OCI-LY1 (cell line): ENCODE measurements at regions not wholly inside any gene's neighbourhood (a gene's known extent, or its start where the extent isn't known, plus 50 kb on each side); places are given as distances from the start of the nearest gene placed in this dataset.

Source experiments
- H2AFZ ChIP-seq: fragments of 200-600 bp; sonication (generic), shearing (Covaris generic); 2 replicates; pipeline ENCODE4 v1.6.0; 2014; ENCODE audit warnings: antibody characterized with exemption, mild to moderate bottlenecking, low read length
- H3F3A ChIP-seq: fragments of 200-600 bp; sonication (generic), shearing (Covaris generic); 2 replicates; pipeline ENCODE4 v1.6.0; 2014; ENCODE audit warnings: mild to moderate bottlenecking, antibody characterized with exemption, low read length, moderate library complexity; ENCODE audit not compliant: insufficient read depth
- H3K27ac ChIP-seq: fragments of 200-600 bp; sonication (generic); 2 replicates; pipeline ENCODE4 v1.5.1; 2014; ENCODE audit warnings: low read length, mixed run types, mild to moderate bottlenecking, low read depth; ENCODE audit not compliant: poor library complexity, severe bottlenecking
- H3K27me3 ChIP-seq: fragments of 200-600 bp; sonication (generic); 2 replicates; pipeline ENCODE4 v1.6.0; 2014; ENCODE audit warnings: antibody characterized with exemption, mild to moderate bottlenecking, low read length, moderate library complexity; ENCODE audit not compliant: insufficient read depth
- H3K36me3 ChIP-seq: fragments of 200-600 bp; sonication (generic); 2 replicates; pipeline ENCODE4 v1.6.1; 2014; ENCODE audit warnings: mild to moderate bottlenecking, antibody characterized with exemption, low read length, moderate library complexity, mixed read lengths; ENCODE audit not compliant: insufficient read depth
- H3K4me1 ChIP-seq: fragments of 200-600 bp; sonication (generic); 2 replicates; pipeline ENCODE4 v1.5.1; 2014; ENCODE audit warnings: mild to moderate bottlenecking, low read length, moderate library complexity; ENCODE audit not compliant: insufficient read depth, severe bottlenecking
- H3K4me2 ChIP-seq: fragments of 200-600 bp; sonication (generic), shearing (Covaris generic); 2 replicates; pipeline ENCODE4 v1.6.1; 2014; ENCODE audit warnings: low read length
- H3K4me3 ChIP-seq: fragments of 200-600 bp; sonication (generic); 2 replicates; pipeline ENCODE4 v1.5.1; 2014; ENCODE audit warnings: low read length, low read depth, mild to moderate bottlenecking, mixed read lengths; ENCODE audit not compliant: poor library complexity, severe bottlenecking
- H3K79me2 ChIP-seq: fragments of 200-600 bp; shearing (Covaris generic); 2 replicates; pipeline ENCODE4 v1.6.1; 2016; ENCODE audit warnings: mixed run types, low read length, mixed read lengths; ENCODE audit not compliant: insufficient read depth
- H3K9ac ChIP-seq: fragments of 200-600 bp; sonication (generic), shearing (Covaris generic); 2 replicates; pipeline ENCODE4 v1.6.1; 2014; ENCODE audit warnings: mild to moderate bottlenecking, low read length, mixed read lengths
- H3K9me2 ChIP-seq: fragments of 200-600 bp; sonication (generic), shearing (Covaris generic); 2 replicates; pipeline ENCODE4 v1.6.1; 2014; ENCODE audit warnings: low read depth, mild to moderate bottlenecking, low read length, mixed read lengths
- H3K9me3 ChIP-seq: fragments of 200-600 bp; shearing (Covaris generic); 2 replicates; pipeline ENCODE4 v1.6.1; 2014; ENCODE audit warnings: low read length, mixed read lengths
- H4K20me1 ChIP-seq: fragments of 200-600 bp; sonication (generic), shearing (Covaris generic); 2 replicates; pipeline ENCODE4 v1.6.0; 2016; ENCODE audit warnings: mild to moderate bottlenecking, low read length; ENCODE audit not compliant: insufficient read depth
- CTCF ChIP-seq: fragments of 200-600 bp; sonication (generic), shearing (Covaris generic); IDR thresholded peaks from 2 replicates; pipeline ENCODE4 v1.5.1; 2017; ENCODE audit warnings: mild to moderate bottlenecking, antibody characterized with exemption, low read length, moderate library complexity, mixed read lengths
- EZH2 ChIP-seq: fragments of 200-600 bp; sonication (generic), shearing (Covaris generic); IDR thresholded peaks from 2 replicates; pipeline ENCODE4 v1.8.0; 2017; ENCODE audit warnings: borderline replicate concordance, mixed run types, mild to moderate bottlenecking, antibody characterized with exemption, low read length, moderate library complexity, mixed read lengths

GRCh38 chr4:147151763-147152162 is 206.1 kb upstream of the TTC29 start:
- H2AFZ ChIP-seq, result no peak overlapping the region
- H3K9ac ChIP-seq, result no peak overlapping the region
- H3F3A ChIP-seq, result no peaks in the 10 kb centered on the region
- H3K4me2 ChIP-seq, result no peak overlapping the region
- no peaks in the 10 kb centered on the region for H3K4me1 ChIP-seq
- H3K27me3 ChIP-seq, result no peaks in the 10 kb centered on the region
- H4K20me1 ChIP-seq, result no peaks in the 10 kb centered on the region
- no peak overlapping the region for H3K27ac ChIP-seq
- TF ChIP-seq CTCF (no peak), EZH2 (no peak)
- H3K9me2 ChIP-seq, result no peaks in the 10 kb centered on the region
- no peak overlapping the region for H3K4me3 ChIP-seq
- no peaks in the 10 kb centered on the region for H3K36me3 ChIP-seq
- H3K9me3 ChIP-seq, result no peaks in the 10 kb centered on the region
- H3K79me2 ChIP-seq, result no peaks in the 10 kb centered on the region

- no peak overlapping the region for H3K9ac ChIP-seq
- H3K27ac ChIP-seq, result no peak overlapping the region
- H3K4me2 ChIP-seq, result no peak overlapping the region
- no peaks in the 10 kb centered on the region for H3F3A ChIP-seq
- TF ChIP-seq CTCF (no peak), EZH2 (no peak)
- no peaks in the 10 kb centered on the region for H3K27me3 ChIP-seq
- no peaks in the 10 kb centered on the region for H3K9me2 ChIP-seq
- H3K9me3 ChIP-seq, result no peaks in the 10 kb centered on the region
- no peaks in the 10 kb centered on the region for H3K36me3 ChIP-seq
- H3K79me2 ChIP-seq, result no peaks in the 10 kb centered on the region
- no peak overlapping the region for H3K4me3 ChIP-seq
- H2AFZ ChIP-seq, result no peak overlapping the region
- H3K4me1 ChIP-seq, result no peaks in the 10 kb centered on the region
- no peaks in the 10 kb centered on the region for H4K20me1 ChIP-seq
These were observed 212.4 kb upstream of the TTC29 start for GRCh38 chr4:147157860-147158701.

GRCh38 chr4:147160908-147161513 is 215.3 kb upstream of the TTC29 start:
- H3K36me3 ChIP-seq, result no peaks in the 10 kb centered on the region
- H3K27ac ChIP-seq, result no peak overlapping the region
- H2AFZ ChIP-seq, result no peak overlapping the region
- TF ChIP-seq EZH2 (no peak), CTCF (peak; percentile 63)
- no peaks in the 10 kb centered on the region for H3K9me3 ChIP-seq
- H3K4me3 ChIP-seq, result no peak overlapping the region
- H3K9ac ChIP-seq, result no peak overlapping the region
- H3K79me2 ChIP-seq, result no peaks in the 10 kb centered on the region
- no peaks in the 10 kb centered on the region for H3F3A ChIP-seq
- H4K20me1 ChIP-seq, result no peaks in the 10 kb centered on the region
- H3K4me1 ChIP-seq, result no peaks in the 10 kb centered on the region
- no peaks in the 10 kb centered on the region for H3K9me2 ChIP-seq
- no peaks in the 10 kb centered on the region for H3K27me3 ChIP-seq
- H3K4me2 ChIP-seq, result no peak overlapping the region
